ENCODE measurements at regions not wholly inside any gene's neighbourhood (a gene's known extent, or its start where the extent isn't known, plus 50 kb on each side); places are given as distances from the start of the nearest gene placed in this dataset.

DNA sequence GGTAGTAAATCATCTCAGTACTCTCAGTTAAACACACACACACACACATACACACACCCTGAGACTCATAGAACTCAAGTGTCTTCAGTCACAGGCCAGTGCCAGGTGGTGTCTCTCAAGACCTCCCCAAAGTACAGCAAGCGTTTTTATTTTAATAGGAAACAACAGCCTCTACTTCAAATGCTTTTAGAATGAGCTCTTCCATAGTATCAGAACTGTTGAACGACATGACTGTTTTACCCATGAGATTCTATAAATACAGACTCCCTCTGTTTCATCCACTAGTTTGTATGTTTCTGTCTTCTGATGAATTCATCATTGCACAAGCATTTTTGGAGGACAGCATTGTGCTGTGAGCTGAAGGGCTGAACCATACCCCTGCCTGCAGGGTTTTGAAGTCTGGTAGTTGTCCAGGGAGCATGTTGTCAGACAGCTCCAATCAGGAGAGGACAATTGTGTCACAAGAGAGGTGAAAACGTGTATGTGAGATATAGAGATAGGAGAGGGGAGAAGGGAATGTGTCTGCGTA, 201.0 kb upstream of the BCL6 start:
- H3K9me1 ChIP-seq (replicated peaks; ENCODE audit: control insufficient read depth, extremely low read depth, insufficient read depth, low read length), result no peaks in the 10 kb centered on the region
- intact Hi-C loops (cut with micrococcal nuclease) (no loop called here), dilution Hi-C loops (cut with MboI; ENCODE audit: extremely low pct_ligation_motif_present, low sequenced_read_pairs) (no loop called here)
- DNase-seq (ENCODE audit: low read depth, low spot score) (no peak), FAIRE-seq (no peak)
- peaks cover 7 to 18% of the 10 kb centered on the region in 2 experiments for H3K27me3 ChIP-seq (ENCODE audit: control insufficient read depth in 2 of 2, insufficient read depth in 2 of 2, low read length in 2 of 2)
- H3K4me3 ChIP-seq (replicated peaks in 1 of 3; ENCODE audit: insufficient read depth in 1 of 3, low read depth in 1 of 3, low read length in 3 of 3), result no peak overlapping the region
- H4K20me1 ChIP-seq (replicated peaks; ENCODE audit: control insufficient read depth, extremely low read depth, insufficient read depth, low read length), result no peaks in the 10 kb centered on the region
- H3K9me3 ChIP-seq (replicated peaks; ENCODE audit: control insufficient read depth, insufficient read depth, low read length), result no peaks in the 10 kb centered on the region
- H3K9ac ChIP-seq (replicated peaks; ENCODE audit: extremely low read depth, insufficient read depth, low read length), result no peak overlapping the region
- H2AFZ ChIP-seq (ENCODE audit: low read depth, low read length), result no peak overlapping the region
- H3K27ac ChIP-seq (ENCODE audit: insufficient read depth, low read depth, low read length), result no peak overlapping the region
- ChIA-PET POLR2A (no interaction called here), CTCF (interaction anchor here (0.8 kb wide), 2 partner anchors 13 to 109 kb away, joined by 3 read pairs; no protein-coding TSS in a partner anchor)
- no peaks in the 10 kb centered on the region for H3K79me2 ChIP-seq (ENCODE audit: control insufficient read depth, insufficient read depth, low read length)
- BruUV-seq (replicated peaks), result no TSS peak
- H3K4me1 ChIP-seq (ENCODE audit: control insufficient read depth, extremely low read depth, insufficient read depth, low read length), result no peaks in the 10 kb centered on the region
- H3K36me3 ChIP-seq (ENCODE audit: control insufficient read depth in 2 of 2, extremely low read depth in 1 of 2, insufficient read depth in 2 of 2, low read length in 2 of 2), result no peaks in the 10 kb centered on the region
- H3K4me2 ChIP-seq (ENCODE audit: insufficient read depth, low read length), result no peak overlapping the region
- TF ChIP-seq, protein P1, sequence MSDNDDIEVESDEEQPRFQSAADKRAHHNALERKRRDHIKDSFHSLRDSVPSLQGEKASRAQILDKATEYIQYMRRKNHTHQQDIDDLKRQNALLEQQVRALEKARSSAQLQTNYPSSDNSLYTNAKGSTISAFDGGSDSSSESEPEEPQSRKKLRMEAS (IDR thresholded peaks at IDR 0.05; ENCODE audit: insufficient read depth, insufficient read length), result no peak
- TF ChIP-seq EZH2 (IDR thresholded peaks at IDR 0.05; ENCODE audit: borderline replicate concordance, low read depth, low read length, severe bottlenecking) (no peak), JUN (IDR thresholded peaks at IDR 0.05; ENCODE audit: borderline replicate concordance, insufficient read depth, insufficient read length, low read depth) (no peak), FOS (IDR thresholded peaks at IDR 0.05; ENCODE audit: borderline replicate concordance, insufficient read depth, low read length) (no peak), GATA2 (IDR thresholded peaks at IDR 0.05; ENCODE audit: insufficient read depth, insufficient read length, low read depth, low read length) (no peak), POLR2AphosphoS5 (IDR thresholded peaks at IDR 0.05; ENCODE audit: insufficient read depth, low read depth, low read length) (no peak), POLR2A (IDR thresholded peaks at IDR 0.05; ENCODE audit: low read depth, low read length) (no peak), MYC (IDR thresholded peaks at IDR 0.05; ENCODE audit: low read depth, low read length) (no peak)
- TF ChIP-seq, protein P2, sequence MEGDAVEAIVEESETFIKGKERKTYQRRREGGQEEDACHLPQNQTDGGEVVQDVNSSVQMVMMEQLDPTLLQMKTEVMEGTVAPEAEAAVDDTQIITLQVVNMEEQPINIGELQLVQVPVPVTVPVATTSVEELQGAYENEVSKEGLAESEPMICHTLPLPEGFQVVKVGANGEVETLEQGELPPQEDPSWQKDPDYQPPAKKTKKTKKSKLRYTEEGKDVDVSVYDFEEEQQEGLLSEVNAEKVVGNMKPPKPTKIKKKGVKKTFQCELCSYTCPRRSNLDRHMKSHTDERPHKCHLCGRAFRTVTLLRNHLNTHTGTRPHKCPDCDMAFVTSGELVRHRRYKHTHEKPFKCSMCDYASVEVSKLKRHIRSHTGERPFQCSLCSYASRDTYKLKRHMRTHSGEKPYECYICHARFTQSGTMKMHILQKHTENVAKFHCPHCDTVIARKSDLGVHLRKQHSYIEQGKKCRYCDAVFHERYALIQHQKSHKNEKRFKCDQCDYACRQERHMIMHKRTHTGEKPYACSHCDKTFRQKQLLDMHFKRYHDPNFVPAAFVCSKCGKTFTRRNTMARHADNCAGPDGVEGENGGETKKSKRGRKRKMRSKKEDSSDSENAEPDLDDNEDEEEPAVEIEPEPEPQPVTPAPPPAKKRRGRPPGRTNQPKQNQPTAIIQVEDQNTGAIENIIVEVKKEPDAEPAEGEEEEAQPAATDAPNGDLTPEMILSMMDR (IDR thresholded peaks at IDR 0.05; ENCODE audit: extremely low read depth in 1 of 2, insufficient read depth in 1 of 2, low read depth in 1 of 2, low read length in 2 of 2), result no peak
